H9 (cell line): ENCODE measurements at regions not wholly inside any gene's neighbourhood (a gene's known extent, or its start where the extent isn't known, plus 50 kb on each side); places are given as distances from the start of the nearest gene placed in this dataset.

Experiments used
- DNase-seq: peaks from one replicate; pipeline ENCODE4 v3.0.0-alpha.2; 2017
- H2AFZ ChIP-seq: one replicate; pipeline ENCODE4 v1.6.1; 2013; ENCODE audit warnings: mild to moderate bottlenecking, low read length, control low read depth, moderate library complexity
- H2AK5ac ChIP-seq: 2 replicates; pipeline ENCODE4 v1.6.1; 2013; ENCODE audit warnings: low read length, control low read depth, mixed read lengths; ENCODE audit not compliant: insufficient read length
- H2BK120ac ChIP-seq: one replicate; pipeline ENCODE4 v1.6.1; 2013; ENCODE audit warnings: low read depth, mild to moderate bottlenecking, low read length, control low read depth, inconsistent platforms; ENCODE audit not compliant: poor library complexity, severe bottlenecking
- H2BK12ac ChIP-seq: 2 replicates; pipeline ENCODE4 v1.6.1; 2013; ENCODE audit warnings: low read length, control low read depth, mixed read lengths, low read depth; ENCODE audit not compliant: insufficient read length
- H2BK15ac ChIP-seq: 2 replicates; pipeline ENCODE4 v1.6.1; 2013; ENCODE audit warnings: low read depth, low read length, control low read depth
- H2BK20ac ChIP-seq: one replicate; pipeline ENCODE4 v1.6.1; 2013; ENCODE audit warnings: low read depth, mild to moderate bottlenecking, low read length, control low read depth, inconsistent platforms; ENCODE audit not compliant: poor library complexity, severe bottlenecking
- H2BK5ac ChIP-seq: 2 replicates; pipeline ENCODE4 v1.6.1; 2013; ENCODE audit warnings: low read length, control low read depth, mixed read lengths; ENCODE audit not compliant: insufficient read length
- H3K14ac ChIP-seq: 2 replicates; pipeline ENCODE4 v1.6.1; 2013; ENCODE audit warnings: low read length, control low read depth; ENCODE audit not compliant: insufficient read depth
- H3K18ac ChIP-seq: 2 replicates; pipeline ENCODE4 v1.6.1; 2013; ENCODE audit warnings: low read depth, mild to moderate bottlenecking, mixed read lengths, low read length, control low read depth; ENCODE audit not compliant: insufficient read length
- H3K23ac ChIP-seq: 2 replicates; pipeline ENCODE4 v1.6.1; 2013; ENCODE audit warnings: low read length, control low read depth, mixed read lengths, low read depth; ENCODE audit not compliant: insufficient read length
- H3K23me2 ChIP-seq: 2 replicates; pipeline ENCODE4 v1.6.1; 2013; ENCODE audit warnings: low read depth, mild to moderate bottlenecking, mixed read lengths, low read length, control low read depth; ENCODE audit not compliant: insufficient read length, poor library complexity, severe bottlenecking
- H3K27ac ChIP-seq: 2 replicates; pipeline ENCODE4 v1.5.1; 2013; ENCODE audit warnings: low read length, control low read depth, mixed read lengths, low read depth; ENCODE audit not compliant: insufficient read length
- H3K27me3 ChIP-seq: 2 replicates; pipeline ENCODE4 v1.6.1; 2013; ENCODE audit warnings: low read length, control low read depth, inconsistent platforms; ENCODE audit not compliant: insufficient read depth
- H3K4ac ChIP-seq: 2 replicates; pipeline ENCODE4 v1.6.1; 2013; ENCODE audit warnings: low read depth, mild to moderate bottlenecking, control low read depth, inconsistent platforms, low read length, moderate library complexity
- H3K4me1 ChIP-seq: 2 replicates; pipeline ENCODE4 v1.6.1; 2013; ENCODE audit warnings: low read length, control low read depth, inconsistent platforms; ENCODE audit not compliant: insufficient read depth
- H3K4me2 ChIP-seq: 2 replicates; pipeline ENCODE4 v1.6.1; 2013; ENCODE audit warnings: low read length, control low read depth, mixed read lengths; ENCODE audit not compliant: insufficient read length, insufficient read depth
- H3K56ac ChIP-seq: 2 replicates; pipeline ENCODE4 v1.6.1; 2013; ENCODE audit warnings: low read depth, mild to moderate bottlenecking, mixed read lengths, low read length, control low read depth; ENCODE audit not compliant: insufficient read length
- H3K79me1 ChIP-seq: 2 replicates; pipeline ENCODE4 v1.6.1; 2013; ENCODE audit warnings: low read depth, mild to moderate bottlenecking, moderate library complexity, low read length, control low read depth, inconsistent platforms; ENCODE audit not compliant: insufficient read depth, poor library complexity, severe bottlenecking
- H3K79me2 ChIP-seq: 2 replicates; pipeline ENCODE4 v1.6.1; 2013; ENCODE audit warnings: low read length, control low read depth, inconsistent platforms; ENCODE audit not compliant: insufficient read depth
- H3K9ac ChIP-seq: 2 replicates; pipeline ENCODE4 v1.6.1; 2013; ENCODE audit warnings: low read length, control low read depth, mixed read lengths; ENCODE audit not compliant: insufficient read length; ENCODE audit errors: extremely low read depth
- H3K9me3 ChIP-seq: one replicate; pipeline ENCODE4 v1.6.1; 2013; ENCODE audit warnings: low read depth, low read length, inconsistent platforms; ENCODE audit not compliant: control insufficient read depth
- H3T11ph ChIP-seq: one replicate; pipeline ENCODE4 v1.6.1; 2013; ENCODE audit warnings: mild to moderate bottlenecking, low read length, control low read depth, inconsistent platforms
- H4K20me1 ChIP-seq: one replicate; pipeline ENCODE4 v1.6.1; 2013; ENCODE audit not compliant: control insufficient read depth, insufficient read length, insufficient read depth
- H4K5ac ChIP-seq: 2 replicates; pipeline ENCODE4 v1.6.1; 2013; ENCODE audit warnings: low read depth, mild to moderate bottlenecking, mixed read lengths, low read length, control low read depth; ENCODE audit not compliant: insufficient read length
- H4K8ac ChIP-seq: replicated peaks from 2 replicates; pipeline ENCODE4 v1.6.1; 2013; ENCODE audit warnings: low read length, control low read depth, mixed read lengths, low read depth; ENCODE audit not compliant: insufficient read length
- H4K91ac ChIP-seq: 2 replicates; pipeline ENCODE4 v1.6.1; 2013; ENCODE audit warnings: low read depth, mild to moderate bottlenecking, moderate library complexity, mixed read lengths, low read length, control low read depth; ENCODE audit not compliant: insufficient read length
- H3K27ac Mint-ChIP-seq, 3 experiments: 2 replicates in 2 of 3; 3 replicates in 1 of 3; pipeline ENCODE4 v1.8.0; 2020 to 2021; ENCODE audit warnings: mixed read lengths in 3 of 3, mild to moderate bottlenecking in 1 of 3, moderate library complexity in 1 of 3
- H3K27me3 Mint-ChIP-seq: 2 replicates; pipeline ENCODE4 v1.8.0; 2021; ENCODE audit warnings: low read depth, mild to moderate bottlenecking, moderate library complexity, mixed read lengths
- H3K36me3 Mint-ChIP-seq, 3 experiments: 2 replicates in 2 of 3; 3 replicates in 1 of 3; pipeline ENCODE4 v1.8.0; 2020 to 2021; ENCODE audit warnings: low read depth in 3 of 3, mixed read lengths in 3 of 3; ENCODE audit not compliant: insufficient read depth in 1 of 3
- H3K4me1 Mint-ChIP-seq, 2 experiments: 2 replicates each; pipeline ENCODE4 v1.8.0; 2020; ENCODE audit warnings: mixed read lengths in 2 of 2
- H3K4me3 Mint-ChIP-seq, 2 experiments: 2 replicates in 1 of 2; 3 replicates in 1 of 2; pipeline ENCODE4 v1.8.0; 2020 to 2021; ENCODE audit warnings: mild to moderate bottlenecking in 2 of 2, mixed read lengths in 2 of 2, moderate library complexity in 1 of 2
- H3K9me3 Mint-ChIP-seq, 2 experiments: 2 replicates in 1 of 2; 3 replicates in 1 of 2; pipeline ENCODE4 v1.8.0; 2020; ENCODE audit warnings: mild to moderate bottlenecking in 2 of 2, mixed read lengths in 2 of 2, moderate library complexity in 1 of 2
- CTCF ChIP-seq: fragments of 200-600 bp; sonication (generic); conservative IDR thresholded peaks from 3 replicates; pipeline ENCODE4 v1.8.0; 2021; ENCODE audit warnings: antibody characterized with exemption, mild to moderate bottlenecking
- WGBS: extraction: QIAGEN DNeasy Blood & Tissue Kit; methylation state at CpG from one replicate; pipeline ENCODE4 v1.1.7; 2013; ENCODE audit warnings: missing lambda C conversion rate, low lambda C conversion rate, mixed read lengths; ENCODE audit not compliant: insufficient read length; ENCODE audit errors: extremely low coverage; 5-methylcytosine and 5-hydroxymethylcytosine counted together

- Mint-ChIP-seq H3K4me1 (peaks cover 2 to 4% of the 10 kb centered on the region in 2 experiments; a peak in 3 of 4 replicates), H3K4me3 (no peak overlapping the region; a peak in 1 of 5 replicates), H3K9me3 (no peaks in the 10 kb centered on the region), H3K27ac (no peak overlapping the region), H3K27me3 (peaks cover 2% of the 10 kb centered on the region), H3K36me3 (no peaks in the 10 kb centered on the region)
- H3K79me1 ChIP-seq, result no peaks in the 10 kb centered on the region
- no peaks in the 10 kb centered on the region for H3K4me1 ChIP-seq
- no peak for DNase-seq
- H3K23me2 ChIP-seq, result no peaks in the 10 kb centered on the region
- no peak overlapping the region for H3K4ac ChIP-seq
- H3K27me3 ChIP-seq, result no peaks in the 10 kb centered on the region
- no peaks in the 10 kb centered on the region for H3K9me3 ChIP-seq
- no peak overlapping the region for H3K27ac ChIP-seq
- no peak overlapping the region for H2BK20ac ChIP-seq
- no peak overlapping the region for H3K56ac ChIP-seq
- no peak overlapping the region for H3K18ac ChIP-seq
- no peak overlapping the region for H3K9ac ChIP-seq
- H4K8ac ChIP-seq, result no peak overlapping the region
- no peak overlapping the region for H3K4me2 ChIP-seq
- H4K91ac ChIP-seq, result no peak overlapping the region
- no peaks in the 10 kb centered on the region for H4K20me1 ChIP-seq
- no peak overlapping the region for H3T11ph ChIP-seq
- no peak overlapping the region for H4K5ac ChIP-seq
- H2AK5ac ChIP-seq, result no peak overlapping the region
- no peak overlapping the region for H2BK15ac ChIP-seq
- no peak overlapping the region for H2BK120ac ChIP-seq
- H3K23ac ChIP-seq, result no peak overlapping the region
- no peak overlapping the region for H2BK12ac ChIP-seq
- H3K79me2 ChIP-seq, result no peaks in the 10 kb centered on the region
- no peak overlapping the region; the same call in 1 of the 2 replicates for H3K14ac ChIP-seq
- H2AFZ ChIP-seq, result no peak overlapping the region
- no peak overlapping the region for H2BK5ac ChIP-seq
- no CpG with 5 or more reads among the region's 18 CpGs for WGBS
- TF ChIP-seq CTCF, result no peak
Observed at GRCh38 chr11:116207421-116208141, 565.2 kb downstream of the BUD13 start.
